ENCODE measurements at regions not wholly inside any gene's neighbourhood (a gene's known extent, or its start where the extent isn't known, plus 50 kb on each side); places are given as distances from the start of the nearest gene placed in this dataset.

DNA sequence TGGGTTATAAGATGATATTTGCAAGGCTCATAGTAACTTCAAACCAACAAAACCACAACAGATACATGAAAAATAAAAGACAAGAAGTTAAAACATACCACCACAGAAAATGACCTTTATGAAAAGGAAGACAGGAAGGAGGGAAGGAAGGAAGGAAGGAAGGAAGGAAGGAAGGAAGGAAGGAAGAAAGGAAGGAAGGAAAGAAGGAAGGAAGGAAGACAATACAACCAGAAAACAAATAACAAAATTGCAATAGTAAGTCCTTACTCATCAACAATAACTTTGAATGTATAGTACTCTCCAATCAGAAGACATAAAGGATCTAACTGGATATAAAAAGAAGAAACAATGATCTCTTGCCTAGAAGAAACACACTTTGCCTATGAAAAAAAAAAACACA, 287.4 kb upstream of the DCBLD2 start:
- no peak overlapping the region for H3K4me2 ChIP-seq (ENCODE audit: insufficient read depth, low read length)
- no peak overlapping the region for H3K27ac ChIP-seq (ENCODE audit: low read depth, low read length)
- H2AFZ ChIP-seq (ENCODE audit: low read length): no peak overlapping the region
- H3K27me3 ChIP-seq (ENCODE audit: insufficient read depth, low read length): no peaks in the 10 kb centered on the region
- H4K20me1 ChIP-seq (ENCODE audit: insufficient read depth, low read length): no peaks in the 10 kb centered on the region
- no peaks in the 10 kb centered on the region for H3K4me1 ChIP-seq (ENCODE audit: insufficient read depth, low read length)
- no peaks in the 10 kb centered on the region for H3K79me2 ChIP-seq (ENCODE audit: insufficient read depth, low read length)
- H3K9me3 ChIP-seq (ENCODE audit: low read depth, low read length): no peaks in the 10 kb centered on the region
- no peak for DNase-seq (ENCODE audit: insufficient read length, low spot score, missing footprints)
- TF ChIP-seq, protein P1, sequence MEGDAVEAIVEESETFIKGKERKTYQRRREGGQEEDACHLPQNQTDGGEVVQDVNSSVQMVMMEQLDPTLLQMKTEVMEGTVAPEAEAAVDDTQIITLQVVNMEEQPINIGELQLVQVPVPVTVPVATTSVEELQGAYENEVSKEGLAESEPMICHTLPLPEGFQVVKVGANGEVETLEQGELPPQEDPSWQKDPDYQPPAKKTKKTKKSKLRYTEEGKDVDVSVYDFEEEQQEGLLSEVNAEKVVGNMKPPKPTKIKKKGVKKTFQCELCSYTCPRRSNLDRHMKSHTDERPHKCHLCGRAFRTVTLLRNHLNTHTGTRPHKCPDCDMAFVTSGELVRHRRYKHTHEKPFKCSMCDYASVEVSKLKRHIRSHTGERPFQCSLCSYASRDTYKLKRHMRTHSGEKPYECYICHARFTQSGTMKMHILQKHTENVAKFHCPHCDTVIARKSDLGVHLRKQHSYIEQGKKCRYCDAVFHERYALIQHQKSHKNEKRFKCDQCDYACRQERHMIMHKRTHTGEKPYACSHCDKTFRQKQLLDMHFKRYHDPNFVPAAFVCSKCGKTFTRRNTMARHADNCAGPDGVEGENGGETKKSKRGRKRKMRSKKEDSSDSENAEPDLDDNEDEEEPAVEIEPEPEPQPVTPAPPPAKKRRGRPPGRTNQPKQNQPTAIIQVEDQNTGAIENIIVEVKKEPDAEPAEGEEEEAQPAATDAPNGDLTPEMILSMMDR (IDR thresholded peaks at IDR 0.05; ENCODE audit: extremely low read depth, low read depth, low read length): no peak
- no peak overlapping the region for H3K4me3 ChIP-seq (ENCODE audit: insufficient read depth, low read length)
- no peaks in the 10 kb centered on the region for H3K36me3 ChIP-seq (ENCODE audit: insufficient read depth, low read length)

DNA sequence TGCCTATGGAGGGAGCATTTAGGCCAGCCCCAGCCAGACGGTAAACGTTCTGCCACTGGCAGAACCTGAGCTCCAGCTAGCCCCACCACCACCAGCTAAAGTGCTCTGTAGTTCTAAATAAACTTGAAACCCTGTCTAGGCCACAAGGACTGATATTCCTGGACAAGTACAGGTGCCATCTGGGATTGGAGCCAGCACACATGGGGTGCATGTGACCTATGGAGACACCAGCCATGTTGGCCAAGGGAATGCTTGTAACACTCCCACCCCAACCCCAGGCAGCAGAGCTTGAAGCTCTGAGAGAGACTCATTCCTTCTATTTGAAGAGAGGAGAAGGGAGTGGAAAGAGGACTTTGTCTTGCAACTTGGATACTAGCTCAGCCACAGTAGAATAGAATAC, 284.5 kb upstream of the DCBLD2 start:
- H3K36me3 ChIP-seq (ENCODE audit: insufficient read depth, low read length): no peaks in the 10 kb centered on the region
- H3K4me2 ChIP-seq (ENCODE audit: insufficient read depth, low read length): no peak overlapping the region
- no peaks in the 10 kb centered on the region for H3K4me1 ChIP-seq (ENCODE audit: insufficient read depth, low read length)
- no peak overlapping the region for H3K27ac ChIP-seq (ENCODE audit: low read depth, low read length)
- no peak overlapping the region for H2AFZ ChIP-seq (ENCODE audit: low read length)
- no peaks in the 10 kb centered on the region for H3K79me2 ChIP-seq (ENCODE audit: insufficient read depth, low read length)
- H3K4me3 ChIP-seq (ENCODE audit: insufficient read depth, low read length): no peak overlapping the region
- no peak for DNase-seq (ENCODE audit: insufficient read length, low spot score, missing footprints)
- H4K20me1 ChIP-seq (ENCODE audit: insufficient read depth, low read length): no peaks in the 10 kb centered on the region
- H3K27me3 ChIP-seq (ENCODE audit: insufficient read depth, low read length): no peaks in the 10 kb centered on the region
- no peaks in the 10 kb centered on the region for H3K9me3 ChIP-seq (ENCODE audit: low read depth, low read length)
- TF ChIP-seq, protein P1 (IDR thresholded peaks at IDR 0.05; ENCODE audit: extremely low read depth, low read depth, low read length): no peak

DNA sequence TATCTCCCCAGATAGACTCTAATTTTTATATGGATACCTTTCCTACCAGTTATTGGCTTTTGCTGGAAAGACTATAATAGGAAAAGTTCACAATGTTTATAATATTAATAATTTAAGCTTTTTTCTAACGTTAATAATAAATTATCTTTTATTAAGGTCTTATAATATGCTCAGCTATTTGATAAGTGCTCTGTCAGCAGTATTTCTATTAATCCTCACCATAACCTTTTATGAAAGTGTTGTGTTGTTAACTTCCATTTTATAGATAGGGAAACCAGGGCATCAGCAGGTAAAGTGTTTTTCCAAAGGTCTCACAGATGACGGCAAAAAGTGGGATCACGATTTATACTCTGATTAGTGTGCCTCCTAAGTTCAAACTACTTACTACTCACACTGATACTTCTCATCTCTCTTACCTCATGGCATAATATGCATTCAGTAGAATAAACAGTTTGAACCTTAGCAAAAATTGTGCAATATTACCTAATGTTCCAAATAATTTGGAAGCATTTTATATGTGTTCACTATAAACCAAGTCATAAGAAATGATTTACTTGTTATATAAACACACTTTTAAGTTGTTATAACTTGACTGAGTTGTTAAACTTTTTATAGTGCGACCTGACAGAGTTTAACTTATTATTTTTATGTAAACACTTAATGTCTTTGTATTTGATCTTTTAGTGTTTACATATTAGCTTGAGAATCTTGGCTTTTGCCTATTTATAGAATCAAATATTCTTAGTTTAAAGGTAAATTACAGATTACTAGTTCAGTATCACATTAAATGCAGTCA, 274.9 kb upstream of the DCBLD2 start:
- Histone ChIP-seq H3K27me3 (ENCODE audit: insufficient read depth, low read length) (no peaks in the 10 kb centered on the region), H3K4me1 (ENCODE audit: insufficient read depth, low read length) (no peaks in the 10 kb centered on the region), H3K4me2 (ENCODE audit: insufficient read depth, low read length) (no peak overlapping the region), H3K9me3 (ENCODE audit: low read depth, low read length) (no peaks in the 10 kb centered on the region), H3K79me2 (ENCODE audit: insufficient read depth, low read length) (no peaks in the 10 kb centered on the region), H3K4me3 (ENCODE audit: insufficient read depth, low read length) (no peak overlapping the region), H4K20me1 (ENCODE audit: insufficient read depth, low read length) (no peaks in the 10 kb centered on the region), H3K36me3 (ENCODE audit: insufficient read depth, low read length) (no peaks in the 10 kb centered on the region), H2AFZ (ENCODE audit: low read length) (no peak overlapping the region), H3K27ac (ENCODE audit: low read depth, low read length) (no peak overlapping the region)
- TF ChIP-seq, protein P1 (IDR thresholded peaks at IDR 0.05; ENCODE audit: extremely low read depth, low read depth, low read length): no peak
- DNase-seq (ENCODE audit: insufficient read length, low spot score, missing footprints): peak; percentile 37

DNA sequence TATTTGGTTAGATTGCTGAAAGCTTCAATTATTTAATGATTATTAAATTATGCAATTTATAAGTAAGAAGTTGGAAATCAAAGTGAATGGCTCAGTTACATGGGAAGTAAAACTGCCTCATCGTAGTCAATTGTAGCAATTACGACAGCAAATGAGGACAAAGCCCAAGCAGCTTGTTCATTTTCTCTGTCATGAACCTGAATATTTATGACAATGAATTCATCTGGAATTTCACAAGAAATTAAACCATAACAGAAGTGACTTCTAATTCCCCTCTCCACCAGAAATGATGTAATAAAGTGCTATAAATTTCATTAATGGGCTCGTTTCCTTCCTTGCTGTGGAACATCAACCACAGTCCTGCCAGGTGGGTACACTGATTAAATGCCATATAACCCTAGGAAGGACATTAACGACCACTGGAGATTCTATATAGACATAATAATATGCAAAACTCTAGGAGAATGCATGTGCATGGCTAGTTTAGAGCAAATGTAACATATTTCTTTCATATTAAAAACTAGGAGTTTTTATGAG, 273.8 kb upstream of the DCBLD2 start:
- Histone ChIP-seq H3K36me3 (ENCODE audit: insufficient read depth, low read length) (no peaks in the 10 kb centered on the region), H3K27me3 (ENCODE audit: insufficient read depth, low read length) (no peaks in the 10 kb centered on the region), H3K4me2 (ENCODE audit: insufficient read depth, low read length) (no peak overlapping the region), H3K4me3 (ENCODE audit: insufficient read depth, low read length) (no peak overlapping the region), H2AFZ (ENCODE audit: low read length) (no peak overlapping the region), H3K27ac (ENCODE audit: low read depth, low read length) (no peak overlapping the region), H3K9me3 (ENCODE audit: low read depth, low read length) (no peaks in the 10 kb centered on the region), H4K20me1 (ENCODE audit: insufficient read depth, low read length) (no peaks in the 10 kb centered on the region), H3K79me2 (ENCODE audit: insufficient read depth, low read length) (no peaks in the 10 kb centered on the region), H3K4me1 (ENCODE audit: insufficient read depth, low read length) (no peaks in the 10 kb centered on the region)
- TF ChIP-seq, protein P1 (IDR thresholded peaks at IDR 0.05; ENCODE audit: extremely low read depth, low read depth, low read length): no peak
- no peak for DNase-seq (ENCODE audit: insufficient read length, low spot score, missing footprints)

Data from osteoblast (primary cell).